ENCODE measurements at regions not wholly inside any gene's neighbourhood (a gene's known extent, or its start where the extent isn't known, plus 50 kb on each side); places are given as distances from the start of the nearest gene placed in this dataset.

GRCh38 chr2:42928692-42929545 is 136.5 kb upstream of the HAAO start:
- DNase-seq, result no peak

GRCh38 chr2:42928161-42928691 is 135.8 kb upstream of the HAAO start:
- no peak for DNase-seq

GRCh38 chr2:42927334-42928160 is 135.2 kb upstream of the HAAO start:
- DNase-seq, result no peak

- DNase-seq, result no peak
These were observed 134.3 kb upstream of the HAAO start for GRCh38 chr2:42926434-42927333.

- DNase-seq, result no peak
These were observed 133.5 kb upstream of the HAAO start for GRCh38 chr2:42925742-42926433.

GRCh38 chr2:42924418-42924886 is 132.1 kb upstream of the HAAO start:
- DNase-seq, result no peak

- no peak for DNase-seq
These were observed 131.4 kb upstream of the HAAO start for GRCh38 chr2:42923580-42924417.

- no peak for DNase-seq
These were observed 130.6 kb upstream of the HAAO start for GRCh38 chr2:42922790-42923579.

GRCh38 chr2:42922293-42922692 is 129.9 kb upstream of the HAAO start:
- DNase-seq, result no peak

- no peak for DNase-seq
These were observed 129.3 kb upstream of the HAAO start for GRCh38 chr2:42921721-42922120.

GRCh38 chr2:42921147-42921520 is 128.8 kb upstream of the HAAO start:
- DNase-seq, result no peak

- no peak for DNase-seq
These were observed 128.2 kb upstream of the HAAO start for GRCh38 chr2:42920446-42921146.

- no peak for DNase-seq
These were observed 126.4 kb upstream of the HAAO start for GRCh38 chr2:42918671-42919318.

- no peak for DNase-seq
These were observed 125.7 kb upstream of the HAAO start for GRCh38 chr2:42918041-42918440.

- DNase-seq, result no peak
These were observed 125.1 kb upstream of the HAAO start for GRCh38 chr2:42917425-42917927.

GRCh38 chr2:42916324-42916723 is 123.9 kb upstream of the HAAO start:
- no peak for DNase-seq

- no peak for DNase-seq
These were observed 122.5 kb upstream of the HAAO start for GRCh38 chr2:42914860-42915259.

GRCh38 chr2:42914314-42914713 is 121.9 kb upstream of the HAAO start:
- no peak for DNase-seq
